ENCODE measurements at regions not wholly inside any gene's neighbourhood (a gene's known extent, or its start where the extent isn't known, plus 50 kb on each side); places are given as distances from the start of the nearest gene placed in this dataset.

DNA sequence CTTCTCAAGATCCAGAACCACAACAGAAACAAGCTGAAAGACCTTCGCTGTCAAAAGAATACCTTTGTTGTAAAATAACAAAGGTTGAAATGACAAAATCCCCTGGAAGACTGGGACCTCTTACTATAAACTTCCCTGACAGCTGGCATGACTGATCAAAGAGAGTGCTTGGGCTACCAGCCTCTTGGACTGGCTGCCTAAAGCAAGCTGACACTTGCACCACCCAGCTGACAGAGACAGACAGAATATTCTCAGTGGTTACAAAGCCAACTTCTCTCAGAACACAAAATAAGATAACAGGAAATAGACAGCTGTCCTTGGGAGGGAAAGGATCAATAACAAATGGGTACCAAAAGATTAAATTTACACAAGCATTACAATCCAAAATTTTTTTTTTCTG is 241.7 kb upstream of the SPOCK3 start:
- Histone ChIP-seq H3K36me3 (ENCODE audit: control insufficient read depth in 2 of 2, extremely low read depth in 1 of 2, insufficient read depth in 2 of 2, low read length in 2 of 2) (no peaks in the 10 kb centered on the region), H4K20me1 (ENCODE audit: control insufficient read depth, extremely low read depth, insufficient read depth, low read length) (no peaks in the 10 kb centered on the region), H3K9me3 (ENCODE audit: control insufficient read depth, low read depth, low read length) (no peaks in the 10 kb centered on the region), H3K79me2 (ENCODE audit: control insufficient read depth, insufficient read depth, low read length) (no peaks in the 10 kb centered on the region), H3K27ac (ENCODE audit: control insufficient read depth, insufficient read depth, low read length) (no peak overlapping the region), H3K9ac (ENCODE audit: control insufficient read depth, extremely low read depth, insufficient read depth, low read length) (no peak overlapping the region), H3K9me1 (ENCODE audit: control insufficient read depth, extremely low read depth, insufficient read depth, low read length) (no peaks in the 10 kb centered on the region), H3K4me1 (ENCODE audit: control insufficient read depth, extremely low read depth, insufficient read depth, low read length) (no peaks in the 10 kb centered on the region), H2AFZ (ENCODE audit: control insufficient read depth, low read length) (no peak overlapping the region), H3K4me2 (ENCODE audit: control insufficient read depth, extremely low read depth, insufficient read depth, low read depth, low read length) (no peak overlapping the region), H3K27me3 (ENCODE audit: control insufficient read depth, extremely low read depth, insufficient read depth, low read length) (no peaks in the 10 kb centered on the region), H3K4me3 (ENCODE audit: control insufficient read depth in 2 of 3, extremely low read depth in 1 of 3, insufficient read depth in 2 of 3, low read depth in 1 of 3, low read length in 3 of 3) (no peak overlapping the region)
- DNase-seq (ENCODE audit: low read depth, low spot score) = no peak
- dilution Hi-C loops (cut with MboI; ENCODE audit: extremely low pct_ligation_motif_present, low sequenced_read_pairs) = no loop called here
- no peak for FAIRE-seq
- TF ChIP-seq, protein P1, sequence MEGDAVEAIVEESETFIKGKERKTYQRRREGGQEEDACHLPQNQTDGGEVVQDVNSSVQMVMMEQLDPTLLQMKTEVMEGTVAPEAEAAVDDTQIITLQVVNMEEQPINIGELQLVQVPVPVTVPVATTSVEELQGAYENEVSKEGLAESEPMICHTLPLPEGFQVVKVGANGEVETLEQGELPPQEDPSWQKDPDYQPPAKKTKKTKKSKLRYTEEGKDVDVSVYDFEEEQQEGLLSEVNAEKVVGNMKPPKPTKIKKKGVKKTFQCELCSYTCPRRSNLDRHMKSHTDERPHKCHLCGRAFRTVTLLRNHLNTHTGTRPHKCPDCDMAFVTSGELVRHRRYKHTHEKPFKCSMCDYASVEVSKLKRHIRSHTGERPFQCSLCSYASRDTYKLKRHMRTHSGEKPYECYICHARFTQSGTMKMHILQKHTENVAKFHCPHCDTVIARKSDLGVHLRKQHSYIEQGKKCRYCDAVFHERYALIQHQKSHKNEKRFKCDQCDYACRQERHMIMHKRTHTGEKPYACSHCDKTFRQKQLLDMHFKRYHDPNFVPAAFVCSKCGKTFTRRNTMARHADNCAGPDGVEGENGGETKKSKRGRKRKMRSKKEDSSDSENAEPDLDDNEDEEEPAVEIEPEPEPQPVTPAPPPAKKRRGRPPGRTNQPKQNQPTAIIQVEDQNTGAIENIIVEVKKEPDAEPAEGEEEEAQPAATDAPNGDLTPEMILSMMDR (optimal IDR thresholded peaks at IDR 0.05 in 1 of 3, IDR thresholded peaks at IDR 0.05 in 1 of 3, conservative IDR thresholded peaks at IDR 0.05 in 1 of 3; ENCODE audit: extremely low read depth in 1 of 3, insufficient read depth in 2 of 3, low read length in 3 of 3) = no peak
- TF ChIP-seq EZH2 (IDR thresholded peaks at IDR 0.05; ENCODE audit: low read length) = no peak

DNA sequence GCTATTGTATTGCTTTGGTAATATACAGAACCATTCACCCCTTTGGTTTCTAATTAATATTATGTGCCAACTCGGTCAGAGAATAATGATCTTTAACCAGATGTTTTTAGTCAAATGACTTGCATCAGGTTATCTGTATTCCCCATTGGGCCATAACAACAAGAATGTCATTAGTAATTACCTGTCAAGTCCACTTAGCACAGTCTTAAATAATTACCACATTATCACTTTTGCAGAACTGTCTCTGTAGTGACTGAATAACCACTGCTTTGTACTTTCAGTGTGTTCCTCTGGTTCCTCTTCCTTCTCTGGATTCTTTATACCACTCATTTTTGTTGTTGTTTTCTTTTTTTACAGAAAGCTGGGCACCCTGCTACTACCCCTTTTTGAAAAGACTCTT is 257.7 kb upstream of the SPOCK3 start:
- H3K36me3 ChIP-seq (ENCODE audit: control insufficient read depth in 2 of 2, extremely low read depth in 1 of 2, insufficient read depth in 2 of 2, low read length in 2 of 2) = no peaks in the 10 kb centered on the region
- H3K27ac ChIP-seq (ENCODE audit: control insufficient read depth, insufficient read depth, low read length) = no peak overlapping the region
- H3K79me2 ChIP-seq (ENCODE audit: control insufficient read depth, insufficient read depth, low read length) = no peaks in the 10 kb centered on the region
- FAIRE-seq (no peak), DNase-seq (ENCODE audit: low read depth, low spot score) (no peak)
- H3K9me3 ChIP-seq (ENCODE audit: control insufficient read depth, low read depth, low read length) = no peaks in the 10 kb centered on the region
- no peak overlapping the region for H3K4me3 ChIP-seq (ENCODE audit: control insufficient read depth in 2 of 3, extremely low read depth in 1 of 3, insufficient read depth in 2 of 3, low read depth in 1 of 3, low read length in 3 of 3)
- H3K9me1 ChIP-seq (ENCODE audit: control insufficient read depth, extremely low read depth, insufficient read depth, low read length) = no peaks in the 10 kb centered on the region
- no peak overlapping the region for H2AFZ ChIP-seq (ENCODE audit: control insufficient read depth, low read length)
- dilution Hi-C loops (cut with MboI; ENCODE audit: extremely low pct_ligation_motif_present, low sequenced_read_pairs) = no loop called here
- no peak overlapping the region for H3K4me2 ChIP-seq (ENCODE audit: control insufficient read depth, extremely low read depth, insufficient read depth, low read depth, low read length)
- no peaks in the 10 kb centered on the region for H3K4me1 ChIP-seq (ENCODE audit: control insufficient read depth, extremely low read depth, insufficient read depth, low read length)
- H3K9ac ChIP-seq (ENCODE audit: control insufficient read depth, extremely low read depth, insufficient read depth, low read length) = no peak overlapping the region
- TF ChIP-seq EZH2 (IDR thresholded peaks at IDR 0.05; ENCODE audit: low read length) = no peak
- TF ChIP-seq, protein P1 (optimal IDR thresholded peaks at IDR 0.05 in 1 of 3, IDR thresholded peaks at IDR 0.05 in 1 of 3, conservative IDR thresholded peaks at IDR 0.05 in 1 of 3; ENCODE audit: extremely low read depth in 1 of 3, insufficient read depth in 2 of 3, low read length in 3 of 3) = no peak
- no peaks in the 10 kb centered on the region for H4K20me1 ChIP-seq (ENCODE audit: control insufficient read depth, extremely low read depth, insufficient read depth, low read length)
- no peaks in the 10 kb centered on the region for H3K27me3 ChIP-seq (ENCODE audit: control insufficient read depth, extremely low read depth, insufficient read depth, low read length)

Data from keratinocyte (primary cell).